ENCODE measurements at regions not wholly inside any gene's neighbourhood (a gene's known extent, or its start where the extent isn't known, plus 50 kb on each side); places are given as distances from the start of the nearest gene placed in this dataset.
"Not testable (repeated sequence)": the region's sequence is repeated elsewhere in the genome, so short reads cannot be mapped to it uniquely, and the experiment has no call there.

- DNase-seq (ENCODE audit: low spot score), result no peak
These were observed 77.0 kb downstream of the CCDC71L start for GRCh38 chr7:106583706-106584690.

- no peak for DNase-seq (ENCODE audit: low spot score)
These were observed 77.9 kb downstream of the CCDC71L start for GRCh38 chr7:106583100-106583499.

GRCh38 chr7:106582365-106582764, 78.6 kb downstream of the CCDC71L start:
- no peak for DNase-seq (ENCODE audit: low spot score)

- not testable (repeated sequence) for DNase-seq (ENCODE audit: low spot score)
These were observed 81.9 kb downstream of the CCDC71L start for GRCh38 chr7:106579086-106579485.

GRCh38 chr7:106575138-106575823, 85.7 kb downstream of the CCDC71L start:
- DNase-seq (ENCODE audit: low spot score), result no peak

GRCh38 chr7:106573738-106574137, 87.2 kb downstream of the CCDC71L start:
- DNase-seq (ENCODE audit: low spot score), result no peak

GRCh38 chr7:106573125-106573663, 87.8 kb downstream of the CCDC71L start:
- no peak for DNase-seq (ENCODE audit: low spot score)

GRCh38 chr7:106572394-106573124, 88.4 kb downstream of the CCDC71L start:
- DNase-seq (ENCODE audit: low spot score), result no peak

GRCh38 chr7:106571563-106571962, 89.4 kb downstream of the CCDC71L start:
- DNase-seq (ENCODE audit: low spot score), result no peak

GRCh38 chr7:106570948-106571418, 90.0 kb downstream of the CCDC71L start:
- DNase-seq (ENCODE audit: low spot score), result no peak

- no peak for DNase-seq (ENCODE audit: low spot score)
These were observed 90.8 kb downstream of the CCDC71L start for GRCh38 chr7:106570146-106570545.

GRCh38 chr7:106569500-106569929, 91.4 kb downstream of the CCDC71L start:
- DNase-seq (ENCODE audit: low spot score), result no peak

- DNase-seq (ENCODE audit: low spot score), result peak; percentile 45
These were observed 92.1 kb downstream of the CCDC71L start for GRCh38 chr7:106568680-106569499.

GRCh38 chr7:106568002-106568679, 92.8 kb downstream of the CCDC71L start:
- no peak for DNase-seq (ENCODE audit: low spot score)

GRCh38 chr7:106567204-106568001, 93.6 kb downstream of the CCDC71L start:
- not testable (repeated sequence) for DNase-seq (ENCODE audit: low spot score)

GRCh38 chr7:106566672-106567071, 94.3 kb downstream of the CCDC71L start:
- DNase-seq (ENCODE audit: low spot score), result no peak

- DNase-seq (ENCODE audit: low spot score), result no peak
These were observed 94.8 kb downstream of the CCDC71L start for GRCh38 chr7:106566196-106566595.

- no peak for DNase-seq (ENCODE audit: low spot score)
These were observed 95.5 kb downstream of the CCDC71L start for GRCh38 chr7:106565428-106565827.

- DNase-seq (ENCODE audit: low spot score), result no peak
These were observed 97.3 kb downstream of the CCDC71L start for GRCh38 chr7:106563466-106564150.
